AG09319 (cell line): ENCODE measurements at regions not wholly inside any gene's neighbourhood (a gene's known extent, or its start where the extent isn't known, plus 50 kb on each side); places are given as distances from the start of the nearest gene placed in this dataset.

ENCODE experiments used
- DNase-seq: peaks from one replicate; pipeline ENCODE4 v3.0.0-alpha.2; 2010; ENCODE audit warnings: low read depth; ENCODE audit errors: extremely low read depth
- CTCF ChIP-seq: IDR thresholded peaks from 2 replicates; pipeline ENCODE4 v1.5.1; 2011; ENCODE audit warnings: low read depth, mild to moderate bottlenecking, inconsistent platforms, low read length, moderate library complexity

- no peak for TF ChIP-seq CTCF
- no peak for DNase-seq
Observed at GRCh38 chr6:147874322-147874721, 365.8 kb downstream of the SAMD5 start.

GRCh38 chr6:147879031-147879580 is 370.6 kb downstream of the SAMD5 start:
- no peak for TF ChIP-seq CTCF
- DNase-seq = no peak

- no peak for TF ChIP-seq CTCF
- no peak for DNase-seq
Observed at GRCh38 chr6:147881432-147881831, 372.9 kb downstream of the SAMD5 start.

GRCh38 chr6:147888374-147888773 is 379.9 kb downstream of the SAMD5 start:
- no peak for TF ChIP-seq CTCF
- no peak for DNase-seq

GRCh38 chr6:147891671-147892070 is 383.2 kb downstream of the SAMD5 start:
- no peak for DNase-seq
- TF ChIP-seq CTCF = no peak

GRCh38 chr6:147892476-147892875 is 384.0 kb downstream of the SAMD5 start:
- no peak for DNase-seq
- TF ChIP-seq CTCF = no peak

GRCh38 chr6:147895272-147895671 is 386.8 kb downstream of the SAMD5 start:
- no peak for DNase-seq
- TF ChIP-seq CTCF = no peak
